SK-N-SH treated with all-trans-retinoic acid at 6 μM for 48 hours (cell line): ENCODE measurements at regions not wholly inside any gene's neighbourhood (a gene's known extent, or its start where the extent isn't known, plus 50 kb on each side); places are given as distances from the start of the nearest gene placed in this dataset.

Source experiments
- CSRNP3 ChIP-seq: fragments of 250-450 bp; sonication (Bioruptor Pico); IDR thresholded peaks from 2 replicates; pipeline ENCODE4 v1.5.1; 2021; ENCODE audit warnings: mild to moderate bottlenecking, moderate library complexity
- ZFP3 ChIP-seq: fragments of 250-450 bp; sonication (Bioruptor Pico); IDR thresholded peaks from 2 replicates; pipeline ENCODE4 v1.5.0; 2020; ENCODE audit warnings: mild to moderate bottlenecking, moderate library complexity
- ZNF70 ChIP-seq: fragments of 450-650 bp; formaldehyde crosslinking; IDR thresholded peaks from 2 replicates; pipeline ENCODE4 v1.5.0; 2020; ENCODE audit warnings: mild to moderate bottlenecking, moderate library complexity

GRCh38 chrX:122076241-122076640 lies 1028.8 kb downstream of the GLUD2 start:
- TF ChIP-seq ZFP3 (CRISPR knock-in tag) (no peak), CSRNP3 (no peak), ZNF70 (CRISPR knock-in tag) (no peak)
